NB4 (cell line): ENCODE measurements at regions not wholly inside any gene's neighbourhood (a gene's known extent, or its start where the extent isn't known, plus 50 kb on each side); places are given as distances from the start of the nearest gene placed in this dataset.

Source experiments
- MAX ChIP-seq: IDR thresholded peaks from 2 replicates; pipeline ENCODE4 v1.6.1; 2011; ENCODE audit warnings: low read depth, low read length
- MYC ChIP-seq: IDR thresholded peaks from 2 replicates; pipeline ENCODE4 v1.6.1; 2011; ENCODE audit warnings: low read depth, low read length
- POLR2A ChIP-seq: IDR thresholded peaks from 2 replicates; pipeline ENCODE4 v1.6.1; 2011; ENCODE audit warnings: mild to moderate bottlenecking; ENCODE audit not compliant: insufficient read length; ENCODE audit errors: extremely low read depth
- TF ChIP-seq, protein P1 (sequence below): IDR thresholded peaks from one replicate; pipeline ENCODE4 v1.5.1; 2012; ENCODE audit warnings: low read depth, low read length

- TF ChIP-seq, protein P1, sequence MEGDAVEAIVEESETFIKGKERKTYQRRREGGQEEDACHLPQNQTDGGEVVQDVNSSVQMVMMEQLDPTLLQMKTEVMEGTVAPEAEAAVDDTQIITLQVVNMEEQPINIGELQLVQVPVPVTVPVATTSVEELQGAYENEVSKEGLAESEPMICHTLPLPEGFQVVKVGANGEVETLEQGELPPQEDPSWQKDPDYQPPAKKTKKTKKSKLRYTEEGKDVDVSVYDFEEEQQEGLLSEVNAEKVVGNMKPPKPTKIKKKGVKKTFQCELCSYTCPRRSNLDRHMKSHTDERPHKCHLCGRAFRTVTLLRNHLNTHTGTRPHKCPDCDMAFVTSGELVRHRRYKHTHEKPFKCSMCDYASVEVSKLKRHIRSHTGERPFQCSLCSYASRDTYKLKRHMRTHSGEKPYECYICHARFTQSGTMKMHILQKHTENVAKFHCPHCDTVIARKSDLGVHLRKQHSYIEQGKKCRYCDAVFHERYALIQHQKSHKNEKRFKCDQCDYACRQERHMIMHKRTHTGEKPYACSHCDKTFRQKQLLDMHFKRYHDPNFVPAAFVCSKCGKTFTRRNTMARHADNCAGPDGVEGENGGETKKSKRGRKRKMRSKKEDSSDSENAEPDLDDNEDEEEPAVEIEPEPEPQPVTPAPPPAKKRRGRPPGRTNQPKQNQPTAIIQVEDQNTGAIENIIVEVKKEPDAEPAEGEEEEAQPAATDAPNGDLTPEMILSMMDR = no peak
- TF ChIP-seq MYC (no peak), MAX (no peak), POLR2A (no peak)
These were observed 87.8 kb upstream of the SPATS2L start for GRCh38 chr2:200218645-200219044.
